ENCODE measurements at regions not wholly inside any gene's neighbourhood (a gene's known extent, or its start where the extent isn't known, plus 50 kb on each side); places are given as distances from the start of the nearest gene placed in this dataset.

GRCh38 chr13:99893567-99893966 lies 78.0 kb downstream of the ZIC5 start:
- in situ Hi-C loops (cut with HindIII; ENCODE audit: low sequenced_read_pairs) = no loop called here

GRCh38 chr13:99892866-99893504 lies 78.6 kb downstream of the ZIC5 start:
- in situ Hi-C loops (cut with HindIII; ENCODE audit: low sequenced_read_pairs) = no loop called here

GRCh38 chr13:99892196-99892613 lies 79.4 kb downstream of the ZIC5 start:
- in situ Hi-C loops (cut with HindIII; ENCODE audit: low sequenced_read_pairs) = no loop called here

DNA sequence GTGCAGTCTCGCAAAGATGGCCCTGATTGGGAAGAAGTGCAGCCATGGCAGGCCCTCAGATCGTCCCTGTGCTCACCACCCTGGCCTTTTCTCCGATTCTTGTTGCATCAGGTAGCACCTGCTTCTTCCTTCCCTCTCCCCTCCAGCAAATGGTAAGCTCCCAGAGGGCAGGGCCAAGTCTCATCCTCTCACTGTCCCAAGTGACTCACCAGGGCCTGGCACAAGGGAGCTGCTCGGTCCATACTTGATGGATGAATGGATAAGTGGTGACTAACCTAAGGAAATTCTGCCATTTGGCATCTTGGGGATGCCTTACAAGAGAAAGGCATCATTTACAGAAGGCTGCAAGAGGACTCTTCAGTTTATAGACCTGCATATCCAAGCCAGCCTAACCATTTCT lies 84.9 kb downstream of the ZIC5 start:
- in situ Hi-C loops (cut with HindIII; ENCODE audit: low sequenced_read_pairs) = no loop called here

DNA sequence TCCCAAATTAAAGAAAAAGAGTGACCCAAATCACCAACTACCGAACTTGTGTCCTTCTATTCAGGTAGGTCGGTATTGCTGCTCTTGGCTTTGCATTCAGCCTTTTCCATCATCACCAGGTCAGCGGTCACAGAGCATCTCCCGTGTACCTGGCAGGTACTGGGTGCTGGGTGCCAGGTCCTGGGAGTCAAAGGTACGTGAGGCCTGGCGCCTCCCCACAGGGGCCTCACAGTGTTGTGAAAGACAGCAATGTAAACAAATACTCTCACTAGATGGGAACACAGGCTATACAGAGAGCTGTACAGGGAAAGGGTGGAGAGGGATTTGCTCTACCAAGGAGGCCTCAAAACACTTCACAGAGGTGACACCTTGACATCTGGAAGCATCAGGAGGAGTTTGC lies 86.7 kb downstream of the ZIC5 start:
- in situ Hi-C loops (cut with HindIII; ENCODE audit: low sequenced_read_pairs) = no loop called here

DNA sequence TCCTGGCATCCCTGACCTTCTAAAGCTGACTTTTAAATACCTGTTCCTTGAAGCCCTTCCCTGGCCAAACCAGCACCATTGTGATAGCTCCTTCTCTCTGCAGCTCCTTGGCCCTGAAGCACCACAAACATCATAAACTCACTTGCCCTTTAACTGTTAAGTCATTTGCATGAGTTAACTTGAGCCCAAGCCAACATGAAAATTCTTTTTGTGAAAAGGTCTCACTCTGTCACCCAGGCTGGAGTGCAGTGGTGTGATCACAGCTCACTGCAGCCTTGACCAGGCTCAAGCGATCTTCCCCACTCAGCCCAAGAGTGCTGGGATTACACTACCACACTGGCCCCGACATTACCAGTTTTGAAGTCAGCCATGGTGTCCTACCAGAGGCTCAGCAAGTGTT lies 87.8 kb downstream of the ZIC5 start:
- in situ Hi-C loops (cut with HindIII; ENCODE audit: low sequenced_read_pairs) = no loop called here

DNA sequence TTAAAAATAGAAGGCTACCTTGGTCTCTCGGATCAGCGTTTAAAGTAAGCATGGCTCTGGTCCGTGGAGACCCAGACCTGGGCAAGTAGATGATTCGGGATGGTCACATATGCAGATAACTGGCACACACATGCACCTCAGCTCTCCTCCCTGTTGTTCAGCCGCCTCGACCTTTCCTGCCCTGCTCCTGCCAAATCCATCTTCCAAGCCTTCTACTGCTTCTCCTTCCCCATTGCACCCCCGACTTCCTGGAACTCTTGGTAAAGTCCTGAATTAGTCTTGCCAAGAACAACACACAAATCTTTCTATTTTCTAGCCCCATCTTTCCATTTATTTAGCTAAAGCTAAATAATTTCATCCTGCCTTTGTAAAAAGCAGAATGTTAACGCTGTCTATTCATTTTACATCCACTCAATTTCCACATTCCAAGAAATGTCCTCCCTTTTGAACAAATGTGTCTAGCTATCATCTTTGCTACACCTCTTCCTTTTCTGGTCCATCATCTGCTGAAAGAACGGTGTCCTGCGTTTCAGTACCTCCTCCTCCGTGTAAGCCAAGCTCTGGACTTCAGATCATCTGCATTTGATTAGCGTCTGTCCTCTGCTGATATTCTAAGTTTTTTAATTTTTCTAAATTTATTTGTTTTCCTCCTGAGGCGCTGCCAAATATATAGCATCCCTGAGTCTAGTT lies 92.5 kb downstream of the ZIC5 start:
- in situ Hi-C loops (cut with HindIII; ENCODE audit: low sequenced_read_pairs) = no loop called here

DNA sequence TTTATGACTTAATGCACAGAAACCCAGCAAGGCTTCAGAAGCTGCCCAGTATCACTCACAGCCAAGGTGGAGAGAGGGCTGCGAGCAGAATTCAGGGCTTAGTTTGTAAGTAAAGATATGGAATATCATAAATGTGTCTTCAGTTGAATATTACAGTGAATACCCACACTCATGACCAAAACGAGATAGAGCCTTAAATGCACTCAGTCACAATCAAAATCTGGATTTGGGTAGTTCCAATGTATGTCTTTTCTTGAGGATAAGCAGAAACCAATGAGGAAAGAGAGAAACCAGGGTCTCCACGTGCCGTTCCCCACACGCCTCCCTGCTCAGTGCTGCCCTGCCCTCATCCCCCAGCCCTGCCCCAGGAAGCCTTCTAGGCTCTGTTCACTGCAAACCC lies 94.9 kb downstream of the ZIC5 start:
- in situ Hi-C loops (cut with HindIII; ENCODE audit: low sequenced_read_pairs) = no loop called here

- in situ Hi-C loops (cut with HindIII; ENCODE audit: low sequenced_read_pairs) = no loop called here
Measured at GRCh38 chr13:99875391-99875790, 96.2 kb downstream of the ZIC5 start.

GRCh38 chr13:99873832-99874430 lies 97.6 kb downstream of the ZIC5 start:
- in situ Hi-C loops (cut with HindIII; ENCODE audit: low sequenced_read_pairs) = no loop called here

- in situ Hi-C loops (cut with HindIII; ENCODE audit: low sequenced_read_pairs) = no loop called here
Measured at GRCh38 chr13:99873141-99873540, 98.4 kb downstream of the ZIC5 start.

GRCh38 chr13:99871249-99871898 lies 100.2 kb downstream of the ZIC5 start:
- in situ Hi-C loops (cut with HindIII; ENCODE audit: low sequenced_read_pairs) = no loop called here

DNA sequence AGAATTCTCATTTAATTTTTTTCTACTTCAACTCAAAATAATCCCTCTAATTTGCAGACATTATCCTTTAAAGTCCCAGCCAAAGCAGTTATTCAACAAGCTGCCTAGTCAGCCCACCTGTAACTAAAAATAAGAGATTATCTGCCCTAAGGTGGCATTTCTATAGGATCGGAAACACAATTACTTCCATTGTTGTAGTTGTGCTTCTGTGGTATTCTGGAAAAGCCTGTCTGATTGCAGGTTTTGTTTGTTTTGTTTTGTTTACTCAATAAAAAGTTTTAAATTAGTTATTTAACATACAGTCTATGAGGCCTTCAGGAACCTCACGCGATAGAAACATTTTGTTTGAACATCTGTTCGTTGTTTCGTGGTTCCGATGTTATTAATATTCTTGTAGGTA lies 101.0 kb downstream of the ZIC5 start:
- in situ Hi-C loops (cut with HindIII; ENCODE audit: low sequenced_read_pairs) = no loop called here

- in situ Hi-C loops (cut with HindIII; ENCODE audit: low sequenced_read_pairs) = no loop called here
Measured at GRCh38 chr13:99869830-99870229, 101.7 kb downstream of the ZIC5 start.

DNA sequence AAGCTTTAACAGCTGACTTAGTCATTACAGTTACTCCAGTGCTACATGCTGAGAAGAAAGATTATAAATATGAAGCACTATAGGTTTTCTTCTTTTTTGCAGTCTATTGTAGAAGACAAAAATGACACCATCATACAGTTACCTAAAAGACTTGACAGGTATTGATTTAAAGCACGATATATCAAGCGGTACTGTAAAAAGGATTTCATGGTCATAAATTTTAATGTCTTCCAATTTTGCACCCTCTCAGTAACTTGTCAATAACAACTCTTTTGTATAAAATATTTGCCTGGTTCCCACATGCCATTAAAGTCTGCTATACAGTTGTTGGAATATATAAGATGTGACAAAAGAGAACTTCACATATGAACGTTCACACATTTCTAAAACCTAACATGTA lies 102.8 kb downstream of the ZIC5 start:
- in situ Hi-C loops (cut with HindIII; ENCODE audit: low sequenced_read_pairs) = no loop called here

GRCh38 chr13:99867535-99868257 lies 103.9 kb downstream of the ZIC5 start:
- in situ Hi-C loops (cut with HindIII; ENCODE audit: low sequenced_read_pairs) = no loop called here

GRCh38 chr13:99866781-99867180 lies 104.8 kb downstream of the ZIC5 start:
- in situ Hi-C loops (cut with HindIII; ENCODE audit: low sequenced_read_pairs) = no loop called here

DNA sequence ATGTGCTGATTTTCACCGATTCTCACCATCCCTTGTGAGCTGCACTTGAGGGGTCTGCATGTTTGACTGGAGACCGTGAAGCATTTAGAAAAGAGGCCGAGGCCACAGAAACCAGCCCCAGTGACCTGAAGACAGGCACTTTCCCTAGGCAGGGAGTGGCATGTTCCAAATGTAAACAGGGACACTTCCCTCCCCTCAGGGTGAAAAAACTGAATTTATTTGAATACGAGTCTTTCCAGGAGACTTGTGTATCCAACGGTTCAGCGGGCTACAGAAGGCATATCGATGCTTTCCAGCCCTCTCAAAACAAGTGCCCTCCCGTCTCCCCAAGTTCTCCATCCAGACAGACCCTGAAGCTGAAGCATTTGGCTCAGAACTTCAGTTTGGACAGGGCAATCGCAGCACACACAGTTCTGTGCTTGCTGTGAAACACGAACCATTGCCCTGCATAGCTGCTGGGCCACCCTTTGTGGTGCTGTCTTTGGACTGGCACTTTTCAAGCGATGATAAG lies 106.1 kb downstream of the ZIC5 start:
- in situ Hi-C loops (cut with HindIII; ENCODE audit: low sequenced_read_pairs) = no loop called here

DNA sequence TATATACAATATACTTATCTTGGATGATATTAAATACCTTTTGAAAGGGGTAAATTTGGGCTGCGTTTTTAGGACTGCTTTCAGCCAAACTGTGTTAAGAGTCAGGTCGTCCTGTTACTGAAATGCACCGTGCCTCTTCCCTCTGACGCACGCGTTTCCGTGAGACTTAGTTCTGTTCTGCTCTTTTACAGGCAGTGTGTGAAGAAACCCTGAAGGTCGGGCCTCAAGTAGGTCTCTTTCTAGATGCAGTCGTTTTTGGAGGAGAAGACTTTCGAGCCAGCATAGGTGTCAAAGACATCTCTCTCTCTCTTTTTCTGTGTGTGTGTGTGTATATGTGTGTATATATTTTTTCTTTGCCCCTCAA lies 107.0 kb downstream of the ZIC5 start:
- in situ Hi-C loops (cut with HindIII; ENCODE audit: low sequenced_read_pairs) = no loop called here

DNA sequence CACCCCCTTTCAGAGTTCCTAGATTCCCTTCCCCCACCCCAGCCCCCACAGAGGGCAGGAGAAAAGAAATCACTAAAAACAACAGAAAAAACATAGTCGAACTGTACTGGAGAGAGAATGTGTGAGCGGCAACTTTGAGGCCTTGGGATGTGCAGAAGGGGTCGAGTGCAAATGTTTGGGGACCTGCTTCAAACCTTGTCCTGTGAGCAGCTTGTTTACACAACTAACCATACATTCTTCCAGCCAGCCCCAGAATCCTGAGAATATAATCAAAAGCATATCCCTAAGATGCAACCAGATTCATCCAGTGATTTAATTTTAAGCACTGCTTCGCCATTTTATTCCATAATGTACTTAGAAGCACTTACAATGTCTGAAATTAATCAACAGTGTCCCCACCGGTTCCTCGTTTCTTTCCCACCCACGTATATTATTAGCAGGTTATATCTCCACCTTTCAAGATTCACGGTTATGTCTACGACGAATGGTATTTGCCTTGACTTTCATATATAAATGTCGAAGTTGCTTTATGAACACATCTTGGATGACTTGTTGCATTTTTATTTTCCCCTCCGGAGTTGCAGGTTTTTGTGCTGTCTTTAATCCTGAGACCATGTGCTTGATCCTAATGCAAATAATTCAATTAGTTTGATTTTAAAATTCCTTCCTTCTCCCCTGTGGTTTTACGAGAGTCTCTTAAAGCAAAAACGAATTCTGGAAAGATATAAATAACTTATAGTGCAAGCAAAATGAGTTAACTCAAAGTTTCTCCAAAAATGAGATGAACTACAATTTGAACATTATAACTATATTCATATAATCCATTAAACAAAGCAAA lies 107.6 kb downstream of the ZIC5 start:
- in situ Hi-C loops (cut with HindIII; ENCODE audit: low sequenced_read_pairs) = no loop called here

Measured in DLD1 (cell line).